C4-2B (cell line): ENCODE measurements at regions not wholly inside any gene's neighbourhood (a gene's known extent, or its start where the extent isn't known, plus 50 kb on each side); places are given as distances from the start of the nearest gene placed in this dataset.
"Not testable (repeated sequence)": the region's sequence is repeated elsewhere in the genome, so short reads cannot be mapped to it uniquely, and the experiment has no call there.

ENCODE experiments used
- H3K27ac ChIP-seq: fragments of 450-650 bp; 2 replicates; pipeline ENCODE4 v1.5.1; 2017
- CTCF ChIP-seq: fragments of 450-650 bp; conservative IDR thresholded peaks from 2 replicates; pipeline ENCODE4 v1.5.1; 2017; ENCODE audit warnings: mild to moderate bottlenecking
- ZFX ChIP-seq: fragments of 450-650 bp; IDR thresholded peaks from 2 replicates; pipeline ENCODE4 v1.6.1; 2017

GRCh38 chr2:84055816-84056215, 403.3 kb downstream of the SUCLG1 start:
- H3K27ac ChIP-seq, result no peak overlapping the region
- no peak for TF ChIP-seq CTCF
- TF ChIP-seq ZFX, result no peak

- H3K27ac ChIP-seq, result not testable (repeated sequence)
Measured at GRCh38 chr2:84054577-84054976, 404.5 kb downstream of the SUCLG1 start.

- no peak for TF ChIP-seq CTCF
- TF ChIP-seq ZFX, result no peak
- no peak overlapping the region for H3K27ac ChIP-seq
Measured at GRCh38 chr2:84052913-84053312, 406.2 kb downstream of the SUCLG1 start.

- TF ChIP-seq ZFX, result no peak
- no peak for TF ChIP-seq CTCF
- H3K27ac ChIP-seq, result no peak overlapping the region
Measured at GRCh38 chr2:84052043-84052442, 407.0 kb downstream of the SUCLG1 start.

GRCh38 chr2:84048964-84049363, 410.1 kb downstream of the SUCLG1 start:
- no peak overlapping the region for H3K27ac ChIP-seq
- TF ChIP-seq CTCF (no peak), ZFX (no peak)

GRCh38 chr2:84041506-84041905, 417.6 kb downstream of the SUCLG1 start:
- no peak for TF ChIP-seq ZFX
- peak; percentile 15; the same call in 1 of the 2 replicates for TF ChIP-seq CTCF
- H3K27ac ChIP-seq, result no peak overlapping the region

GRCh38 chr2:84040281-84040680, 418.8 kb downstream of the SUCLG1 start:
- TF ChIP-seq ZFX, result no peak
- TF ChIP-seq CTCF, result no peak
- H3K27ac ChIP-seq, result no peak overlapping the region

- H3K27ac ChIP-seq, result no peak overlapping the region
- no peak for TF ChIP-seq ZFX
- no peak for TF ChIP-seq CTCF
Measured at GRCh38 chr2:84038866-84039265, 420.2 kb downstream of the SUCLG1 start.
